GM23248 (cell line): ENCODE measurements at regions not wholly inside any gene's neighbourhood (a gene's known extent, or its start where the extent isn't known, plus 50 kb on each side); places are given as distances from the start of the nearest gene placed in this dataset.

Experiments
- EZH2 ChIP-seq: fragments of 200-600 bp; sonication (generic); IDR thresholded peaks from 2 replicates; pipeline ENCODE4 v1.6.1; 2018; ENCODE audit warnings: antibody characterized with exemption, mild to moderate bottlenecking; ENCODE audit not compliant: insufficient read depth, poor library complexity, severe bottlenecking
- EZH2phosphoT487 ChIP-seq: fragments of 200-600 bp; sonication (generic); IDR thresholded peaks from 2 replicates; pipeline ENCODE4 v1.6.1; 2018; ENCODE audit warnings: antibody characterized with exemption, moderate library complexity, mild to moderate bottlenecking, low read depth; ENCODE audit not compliant: insufficient read depth

- TF ChIP-seq EZH2 (no peak), EZH2phosphoT487 (no peak)
These were observed 55.7 kb upstream of the SMAD6 start for GRCh38 chr15:66646308-66646707.
